ENCODE measurements at regions not wholly inside any gene's neighbourhood (a gene's known extent, or its start where the extent isn't known, plus 50 kb on each side); places are given as distances from the start of the nearest gene placed in this dataset.

- WGBS, 2 donors, result 57 to 66% methylated on average over 8 of the region's 8 CpGs
- H3K4me3 ChIP-seq (ENCODE audit: low read depth, poor library complexity, severe bottlenecking), result no peak overlapping the region
- DNase-seq (ENCODE audit: low spot score in 2 of 2), result no peak
- intact Hi-C loops (cut with DNase I; ENCODE audit: low total_unique reads), result no loop called here
- TF ChIP-seq, protein P1, sequence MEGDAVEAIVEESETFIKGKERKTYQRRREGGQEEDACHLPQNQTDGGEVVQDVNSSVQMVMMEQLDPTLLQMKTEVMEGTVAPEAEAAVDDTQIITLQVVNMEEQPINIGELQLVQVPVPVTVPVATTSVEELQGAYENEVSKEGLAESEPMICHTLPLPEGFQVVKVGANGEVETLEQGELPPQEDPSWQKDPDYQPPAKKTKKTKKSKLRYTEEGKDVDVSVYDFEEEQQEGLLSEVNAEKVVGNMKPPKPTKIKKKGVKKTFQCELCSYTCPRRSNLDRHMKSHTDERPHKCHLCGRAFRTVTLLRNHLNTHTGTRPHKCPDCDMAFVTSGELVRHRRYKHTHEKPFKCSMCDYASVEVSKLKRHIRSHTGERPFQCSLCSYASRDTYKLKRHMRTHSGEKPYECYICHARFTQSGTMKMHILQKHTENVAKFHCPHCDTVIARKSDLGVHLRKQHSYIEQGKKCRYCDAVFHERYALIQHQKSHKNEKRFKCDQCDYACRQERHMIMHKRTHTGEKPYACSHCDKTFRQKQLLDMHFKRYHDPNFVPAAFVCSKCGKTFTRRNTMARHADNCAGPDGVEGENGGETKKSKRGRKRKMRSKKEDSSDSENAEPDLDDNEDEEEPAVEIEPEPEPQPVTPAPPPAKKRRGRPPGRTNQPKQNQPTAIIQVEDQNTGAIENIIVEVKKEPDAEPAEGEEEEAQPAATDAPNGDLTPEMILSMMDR (IDR thresholded peaks at IDR 0.05), result no peak
- no peak for TF ChIP-seq POLR2A (IDR thresholded peaks at IDR 0.05)
Observed at GRCh38 chr10:129333706-129334105, 133.3 kb upstream of the MGMT start.

- no peak for DNase-seq (ENCODE audit: low spot score in 2 of 2)
- WGBS, 2 donors, result 74 to 85% methylated on average over 16 of the region's 16 CpGs
- H3K4me3 ChIP-seq (ENCODE audit: low read depth, poor library complexity, severe bottlenecking), result no peak overlapping the region
- intact Hi-C loops (cut with DNase I; ENCODE audit: low total_unique reads), result no loop called here
- TF ChIP-seq, protein P1 (IDR thresholded peaks at IDR 0.05), result no peak
- TF ChIP-seq POLR2A (IDR thresholded peaks at IDR 0.05), result no peak
Observed at GRCh38 chr10:129334266-129334665, 132.8 kb upstream of the MGMT start.

GRCh38 chr10:129335396-129335795, 131.6 kb upstream of the MGMT start:
- 89 to 90% methylated on average over 4 of the region's 4 CpGs for WGBS, 2 donors
- no peak for DNase-seq (ENCODE audit: low spot score in 2 of 2)
- TF ChIP-seq, protein P1 (IDR thresholded peaks at IDR 0.05), result no peak
- TF ChIP-seq POLR2A (IDR thresholded peaks at IDR 0.05), result no peak
- no peak overlapping the region for H3K4me3 ChIP-seq (ENCODE audit: low read depth, poor library complexity, severe bottlenecking)
- intact Hi-C loops (cut with DNase I; ENCODE audit: low total_unique reads), result no loop called here

DNA sequence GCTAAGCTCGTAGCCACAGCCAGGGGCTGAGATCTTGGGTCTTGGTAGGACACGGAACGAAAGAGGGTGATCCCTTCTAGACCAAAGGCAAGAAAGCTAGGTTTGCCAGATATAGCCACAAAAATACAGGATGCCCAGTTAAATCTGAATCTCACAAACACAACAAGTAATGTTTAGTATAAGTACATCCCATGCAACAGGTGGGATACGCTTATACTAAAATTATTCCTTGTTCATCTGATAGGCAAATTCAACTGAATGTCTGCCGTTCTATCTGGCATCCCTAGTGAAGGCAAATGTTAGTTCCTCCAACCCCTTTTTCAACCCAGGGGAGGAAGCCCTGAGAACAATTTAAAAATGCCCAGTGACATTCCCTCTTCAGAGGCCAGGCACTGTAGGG, 131.1 kb upstream of the MGMT start:
- H3K4me3 ChIP-seq (ENCODE audit: low read depth, poor library complexity, severe bottlenecking), result no peak overlapping the region
- intact Hi-C loops (cut with DNase I; ENCODE audit: low total_unique reads), result no loop called here
- WGBS, 2 donors, result 91 to 95% methylated on average over 5 of the region's 5 CpGs
- TF ChIP-seq, protein P1 (IDR thresholded peaks at IDR 0.05), result no peak
- no peak for TF ChIP-seq POLR2A (IDR thresholded peaks at IDR 0.05)
- no peak for DNase-seq (ENCODE audit: low spot score in 2 of 2)

GRCh38 chr10:129339191-129339590, 127.8 kb upstream of the MGMT start:
- 91 to 93% methylated on average over 8 of the region's 8 CpGs for WGBS, 2 donors
- DNase-seq (ENCODE audit: low spot score in 2 of 2), result no peak
- H3K4me3 ChIP-seq (ENCODE audit: low read depth, poor library complexity, severe bottlenecking), result no peak overlapping the region
- intact Hi-C loops (cut with DNase I; ENCODE audit: low total_unique reads), result no loop called here
- TF ChIP-seq, protein P1 (IDR thresholded peaks at IDR 0.05), result no peak
- no peak for TF ChIP-seq POLR2A (IDR thresholded peaks at IDR 0.05)

GRCh38 chr10:129339841-129340240, 127.2 kb upstream of the MGMT start:
- no peak for DNase-seq (ENCODE audit: low spot score in 2 of 2)
- no peak overlapping the region for H3K4me3 ChIP-seq (ENCODE audit: low read depth, poor library complexity, severe bottlenecking)
- WGBS, 2 donors, result 97 to 99% methylated on average over 4 of the region's 4 CpGs
- TF ChIP-seq, protein P1 (IDR thresholded peaks at IDR 0.05), result no peak
- TF ChIP-seq POLR2A (IDR thresholded peaks at IDR 0.05), result no peak
- intact Hi-C loops (cut with DNase I; ENCODE audit: low total_unique reads), result no loop called here

Data from lower leg skin (tissue), 4 donors.